SK-N-SH (cell line): ENCODE measurements at regions not wholly inside any gene's neighbourhood (a gene's known extent, or its start where the extent isn't known, plus 50 kb on each side); places are given as distances from the start of the nearest gene placed in this dataset.

Experiments used
- ELF1 ChIP-seq: IDR thresholded peaks from 2 replicates; pipeline ENCODE4 v1.4.0; 2012
- EP300 ChIP-seq, 2 experiments: IDR thresholded peaks; 2 replicates each; pipeline versions ENCODE4 v1.4.0 to v1.6.1; 2012; ENCODE audit warnings: borderline replicate concordance in 1 of 2, low read depth in 1 of 2, low read length in 1 of 2
- EZH2phosphoT487 ChIP-seq: fragments of 200-600 bp; sonication (generic); IDR thresholded peaks from 2 replicates; pipeline ENCODE4 v1.6.1; 2017; ENCODE audit warnings: low read depth, mixed run types, mild to moderate bottlenecking, antibody characterized with exemption, moderate library complexity, borderline replicate concordance
- GABPA ChIP-seq: IDR thresholded peaks from 2 replicates; pipeline ENCODE4 v1.4.0; 2012; ENCODE audit warnings: low read depth, mild to moderate bottlenecking
- POLR2AphosphoS5 ChIP-seq: IDR thresholded peaks from 2 replicates; pipeline ENCODE4 v1.6.1; 2012; ENCODE audit warnings: low read depth, low read length
- SIN3A ChIP-seq: IDR thresholded peaks from 2 replicates; pipeline ENCODE4 v1.6.1; 2012; ENCODE audit warnings: low read depth, mild to moderate bottlenecking, low read length, moderate library complexity, borderline replicate concordance
- SMC3 ChIP-seq: IDR thresholded peaks from 2 replicates; pipeline ENCODE4 v1.6.1; 2012; ENCODE audit warnings: low read depth, low read length, improper control_type of control experiment
- TCF12 ChIP-seq: IDR thresholded peaks from 2 replicates; pipeline ENCODE4 v1.4.0; 2012
- TF ChIP-seq, protein P1 (sequence below): fragments of 200-600 bp; sonication (generic); IDR thresholded peaks from 2 replicates; pipeline ENCODE4 v1.6.1; 2017; ENCODE audit warnings: antibody characterized with exemption, mild to moderate bottlenecking, moderate library complexity
- TF ChIP-seq, protein P2 (sequence below): fragments of 150-350 bp; IDR thresholded peaks from 2 replicates; pipeline ENCODE4 v1.6.1; 2017; ENCODE audit warnings: antibody characterized with exemption, low read length, low read depth, borderline replicate concordance
- TF ChIP-seq, protein P3 (sequence below): IDR thresholded peaks from 2 replicates; pipeline ENCODE4; 2012
- TF ChIP-seq, protein P4 (sequence below): IDR thresholded peaks from 2 replicates; pipeline ENCODE4 v1.6.1; 2012; ENCODE audit warnings: mild to moderate bottlenecking, low read depth, low read length, moderate library complexity

DNA sequence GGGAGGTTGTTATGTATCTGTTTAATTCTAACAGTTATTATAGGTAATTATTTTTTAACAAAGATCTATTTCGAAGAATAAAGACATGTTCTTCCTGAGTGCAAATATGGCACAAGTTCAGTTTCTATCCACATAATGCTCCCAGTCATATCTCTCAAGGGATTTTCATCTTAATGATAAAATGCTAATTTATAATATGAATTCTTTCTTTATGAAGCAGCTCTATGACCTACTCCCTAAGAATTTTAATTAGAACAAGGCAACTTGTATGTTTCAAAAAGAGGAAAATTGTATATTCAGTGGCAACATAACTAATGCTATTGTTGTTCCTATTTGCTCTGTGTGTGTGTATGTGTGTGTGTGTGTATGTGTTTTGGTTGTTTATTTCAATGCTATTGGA, 1222.1 kb upstream of the NCAM2 start:
- TF ChIP-seq, protein P1, sequence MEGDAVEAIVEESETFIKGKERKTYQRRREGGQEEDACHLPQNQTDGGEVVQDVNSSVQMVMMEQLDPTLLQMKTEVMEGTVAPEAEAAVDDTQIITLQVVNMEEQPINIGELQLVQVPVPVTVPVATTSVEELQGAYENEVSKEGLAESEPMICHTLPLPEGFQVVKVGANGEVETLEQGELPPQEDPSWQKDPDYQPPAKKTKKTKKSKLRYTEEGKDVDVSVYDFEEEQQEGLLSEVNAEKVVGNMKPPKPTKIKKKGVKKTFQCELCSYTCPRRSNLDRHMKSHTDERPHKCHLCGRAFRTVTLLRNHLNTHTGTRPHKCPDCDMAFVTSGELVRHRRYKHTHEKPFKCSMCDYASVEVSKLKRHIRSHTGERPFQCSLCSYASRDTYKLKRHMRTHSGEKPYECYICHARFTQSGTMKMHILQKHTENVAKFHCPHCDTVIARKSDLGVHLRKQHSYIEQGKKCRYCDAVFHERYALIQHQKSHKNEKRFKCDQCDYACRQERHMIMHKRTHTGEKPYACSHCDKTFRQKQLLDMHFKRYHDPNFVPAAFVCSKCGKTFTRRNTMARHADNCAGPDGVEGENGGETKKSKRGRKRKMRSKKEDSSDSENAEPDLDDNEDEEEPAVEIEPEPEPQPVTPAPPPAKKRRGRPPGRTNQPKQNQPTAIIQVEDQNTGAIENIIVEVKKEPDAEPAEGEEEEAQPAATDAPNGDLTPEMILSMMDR = no peak
- TF ChIP-seq, protein P2, sequence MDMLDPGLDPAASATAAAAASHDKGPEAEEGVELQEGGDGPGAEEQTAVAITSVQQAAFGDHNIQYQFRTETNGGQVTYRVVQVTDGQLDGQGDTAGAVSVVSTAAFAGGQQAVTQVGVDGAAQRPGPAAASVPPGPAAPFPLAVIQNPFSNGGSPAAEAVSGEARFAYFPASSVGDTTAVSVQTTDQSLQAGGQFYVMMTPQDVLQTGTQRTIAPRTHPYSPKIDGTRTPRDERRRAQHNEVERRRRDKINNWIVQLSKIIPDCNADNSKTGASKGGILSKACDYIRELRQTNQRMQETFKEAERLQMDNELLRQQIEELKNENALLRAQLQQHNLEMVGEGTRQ = no peak
- TF ChIP-seq POLR2AphosphoS5 (no peak), GABPA (no peak), EZH2phosphoT487 (no peak), ELF1 (no peak), SIN3A (no peak), SMC3 (no peak), EP300 (IDR thresholded peaks at IDR 0.05; ENCODE audit: borderline replicate concordance in 1 of 2, low read depth in 1 of 2, low read length in 1 of 2) (no peak), TCF12 (no peak)
- TF ChIP-seq, protein P3, sequence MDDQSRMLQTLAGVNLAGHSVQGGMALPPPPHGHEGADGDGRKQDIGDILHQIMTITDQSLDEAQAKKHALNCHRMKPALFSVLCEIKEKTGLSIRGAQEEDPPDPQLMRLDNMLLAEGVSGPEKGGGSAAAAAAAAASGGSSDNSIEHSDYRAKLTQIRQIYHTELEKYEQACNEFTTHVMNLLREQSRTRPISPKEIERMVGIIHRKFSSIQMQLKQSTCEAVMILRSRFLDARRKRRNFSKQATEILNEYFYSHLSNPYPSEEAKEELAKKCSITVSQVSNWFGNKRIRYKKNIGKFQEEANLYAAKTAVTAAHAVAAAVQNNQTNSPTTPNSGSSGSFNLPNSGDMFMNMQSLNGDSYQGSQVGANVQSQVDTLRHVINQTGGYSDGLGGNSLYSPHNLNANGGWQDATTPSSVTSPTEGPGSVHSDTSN = no peak
- TF ChIP-seq, protein P4, sequence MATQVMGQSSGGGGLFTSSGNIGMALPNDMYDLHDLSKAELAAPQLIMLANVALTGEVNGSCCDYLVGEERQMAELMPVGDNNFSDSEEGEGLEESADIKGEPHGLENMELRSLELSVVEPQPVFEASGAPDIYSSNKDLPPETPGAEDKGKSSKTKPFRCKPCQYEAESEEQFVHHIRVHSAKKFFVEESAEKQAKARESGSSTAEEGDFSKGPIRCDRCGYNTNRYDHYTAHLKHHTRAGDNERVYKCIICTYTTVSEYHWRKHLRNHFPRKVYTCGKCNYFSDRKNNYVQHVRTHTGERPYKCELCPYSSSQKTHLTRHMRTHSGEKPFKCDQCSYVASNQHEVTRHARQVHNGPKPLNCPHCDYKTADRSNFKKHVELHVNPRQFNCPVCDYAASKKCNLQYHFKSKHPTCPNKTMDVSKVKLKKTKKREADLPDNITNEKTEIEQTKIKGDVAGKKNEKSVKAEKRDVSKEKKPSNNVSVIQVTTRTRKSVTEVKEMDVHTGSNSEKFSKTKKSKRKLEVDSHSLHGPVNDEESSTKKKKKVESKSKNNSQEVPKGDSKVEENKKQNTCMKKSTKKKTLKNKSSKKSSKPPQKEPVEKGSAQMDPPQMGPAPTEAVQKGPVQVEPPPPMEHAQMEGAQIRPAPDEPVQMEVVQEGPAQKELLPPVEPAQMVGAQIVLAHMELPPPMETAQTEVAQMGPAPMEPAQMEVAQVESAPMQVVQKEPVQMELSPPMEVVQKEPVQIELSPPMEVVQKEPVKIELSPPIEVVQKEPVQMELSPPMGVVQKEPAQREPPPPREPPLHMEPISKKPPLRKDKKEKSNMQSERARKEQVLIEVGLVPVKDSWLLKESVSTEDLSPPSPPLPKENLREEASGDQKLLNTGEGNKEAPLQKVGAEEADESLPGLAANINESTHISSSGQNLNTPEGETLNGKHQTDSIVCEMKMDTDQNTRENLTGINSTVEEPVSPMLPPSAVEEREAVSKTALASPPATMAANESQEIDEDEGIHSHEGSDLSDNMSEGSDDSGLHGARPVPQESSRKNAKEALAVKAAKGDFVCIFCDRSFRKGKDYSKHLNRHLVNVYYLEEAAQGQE = no peak
